ENCODE measurements at regions not wholly inside any gene's neighbourhood (a gene's known extent, or its start where the extent isn't known, plus 50 kb on each side); places are given as distances from the start of the nearest gene placed in this dataset.

DNA sequence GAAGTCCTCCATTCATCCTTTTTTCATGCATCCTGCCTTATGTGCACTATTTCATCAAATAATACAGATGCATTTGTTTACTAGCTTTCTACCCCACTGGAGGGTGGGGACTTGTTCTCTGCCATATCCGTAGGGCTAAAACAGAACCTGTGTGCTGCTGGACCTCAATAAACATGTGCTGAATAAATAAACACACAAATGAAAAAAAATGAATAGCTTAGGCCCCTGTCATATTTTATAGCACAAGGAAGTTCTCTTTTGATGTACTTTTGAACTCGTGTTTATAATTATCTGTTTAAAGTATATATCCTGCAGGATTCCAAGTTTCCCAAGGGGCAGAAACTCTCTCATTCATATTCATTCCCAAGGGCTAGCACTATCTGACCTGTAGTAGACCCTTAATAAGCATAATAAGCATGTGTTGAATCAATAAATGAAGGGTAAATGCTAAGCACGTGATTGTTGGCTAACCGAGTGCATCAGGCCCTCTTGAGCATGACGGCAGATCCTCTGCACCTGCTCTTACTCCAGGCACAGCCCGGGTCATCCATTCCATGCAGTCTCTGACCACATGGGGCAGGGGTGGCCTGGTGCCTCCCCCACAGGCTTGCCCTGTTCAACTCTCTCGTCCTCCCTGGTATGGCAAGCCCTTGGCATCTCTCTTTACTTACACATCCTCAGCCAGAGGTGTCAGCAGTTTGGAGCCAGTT lies 474.1 kb upstream of the ZMIZ1 start:
- Histone ChIP-seq H3K9me3 (ENCODE audit: low read length) (no peaks in the 10 kb centered on the region), H2AFZ (ENCODE audit: low read length) (no peak overlapping the region), H3K4me2 (ENCODE audit: low read length) (no peak overlapping the region), H3K79me2 (ENCODE audit: insufficient read depth, low read depth, low read length) (no peaks in the 10 kb centered on the region), H4K20me1 (ENCODE audit: insufficient read depth, low read length) (no peaks in the 10 kb centered on the region), H3K4me3 (ENCODE audit: low read depth, low read length, poor library complexity, severe bottlenecking) (no peak overlapping the region), H3K4me1 (ENCODE audit: insufficient read depth, low read length, poor library complexity, severe bottlenecking) (no peaks in the 10 kb centered on the region), H3K9me2 (ENCODE audit: insufficient read depth, low read length) (no peaks in the 10 kb centered on the region), H3K27ac (ENCODE audit: low read depth, low read length, poor library complexity, severe bottlenecking) (no peak overlapping the region), H3K36me3 (ENCODE audit: insufficient read depth, low read length) (no peaks in the 10 kb centered on the region)
- intact Hi-C loops (cut with micrococcal nuclease; ENCODE audit: unreplicated experiment): no loop called here
- POLR2A ChIA-PET: interaction anchor here (0.8 kb wide), 1 partner anchor 11 kb away, joined by 3 read pairs; no protein-coding TSS in a partner anchor
- BruUV-seq (replicated peaks): no TSS peak
- DNase-seq (ENCODE audit: low spot score): peak; percentile 14
- CTCF ChIA-PET (ENCODE audit: unreplicated experiment): no interaction called here
- no peak for TF ChIP-seq EZH2phosphoT487 (IDR thresholded peaks at IDR 0.05; ENCODE audit: borderline replicate concordance, low read depth, low read length)
- TF ChIP-seq CTCF (conservative IDR thresholded peaks at IDR 0.05; ENCODE audit: low read length): no peak

DNA sequence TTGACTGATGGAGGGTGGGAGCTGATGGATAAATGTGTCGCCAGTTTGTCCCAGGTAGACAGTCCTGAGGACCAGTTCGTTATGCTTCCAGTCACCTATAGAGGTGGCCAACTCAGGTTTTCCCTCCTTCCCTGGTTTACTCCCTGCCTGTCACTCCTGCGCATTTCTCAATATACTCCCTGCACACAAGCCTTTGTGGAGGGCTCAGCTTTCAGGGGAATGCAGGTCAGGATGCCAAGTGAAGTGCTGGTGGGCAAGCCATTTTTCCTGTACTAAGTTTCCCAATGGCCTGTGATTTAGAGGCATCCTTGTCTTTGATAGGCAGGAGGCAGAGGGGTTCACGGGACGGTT lies 473.5 kb upstream of the ZMIZ1 start:
- intact Hi-C loops (cut with micrococcal nuclease; ENCODE audit: unreplicated experiment): no loop called here
- Histone ChIP-seq H4K20me1 (ENCODE audit: insufficient read depth, low read length) (no peaks in the 10 kb centered on the region), H3K79me2 (ENCODE audit: insufficient read depth, low read depth, low read length) (no peaks in the 10 kb centered on the region), H2AFZ (ENCODE audit: low read length) (no peak overlapping the region), H3K4me3 (ENCODE audit: low read depth, low read length, poor library complexity, severe bottlenecking) (no peak overlapping the region), H3K36me3 (ENCODE audit: insufficient read depth, low read length) (no peaks in the 10 kb centered on the region), H3K9me3 (ENCODE audit: low read length) (no peaks in the 10 kb centered on the region), H3K27ac (ENCODE audit: low read depth, low read length, poor library complexity, severe bottlenecking) (no peak overlapping the region), H3K9me2 (ENCODE audit: insufficient read depth, low read length) (no peaks in the 10 kb centered on the region), H3K4me1 (ENCODE audit: insufficient read depth, low read length, poor library complexity, severe bottlenecking) (no peaks in the 10 kb centered on the region), H3K4me2 (ENCODE audit: low read length) (no peak overlapping the region)
- ChIA-PET POLR2A (no interaction called here), CTCF (ENCODE audit: unreplicated experiment) (no interaction called here)
- BruUV-seq (replicated peaks): no TSS peak
- no peak for DNase-seq (ENCODE audit: low spot score)
- no peak for TF ChIP-seq EZH2phosphoT487 (IDR thresholded peaks at IDR 0.05; ENCODE audit: borderline replicate concordance, low read depth, low read length)

- Histone ChIP-seq H3K4me2 (ENCODE audit: low read length) (no peak overlapping the region), H4K20me1 (ENCODE audit: insufficient read depth, low read length) (no peaks in the 10 kb centered on the region), H3K9me3 (ENCODE audit: low read length) (no peaks in the 10 kb centered on the region), H3K4me3 (ENCODE audit: low read depth, low read length, poor library complexity, severe bottlenecking) (no peak overlapping the region), H3K36me3 (ENCODE audit: insufficient read depth, low read length) (no peaks in the 10 kb centered on the region), H2AFZ (ENCODE audit: low read length) (no peak overlapping the region), H3K79me2 (ENCODE audit: insufficient read depth, low read depth, low read length) (no peaks in the 10 kb centered on the region), H3K4me1 (ENCODE audit: insufficient read depth, low read length, poor library complexity, severe bottlenecking) (no peaks in the 10 kb centered on the region), H3K27ac (ENCODE audit: low read depth, low read length, poor library complexity, severe bottlenecking) (no peak overlapping the region), H3K9me2 (ENCODE audit: insufficient read depth, low read length) (no peaks in the 10 kb centered on the region)
- POLR2A ChIA-PET: interaction anchor here (0.7 kb wide), 1 partner anchor 293 kb away, joined by 3 read pairs; no protein-coding TSS in a partner anchor
- intact Hi-C loops (cut with micrococcal nuclease; ENCODE audit: unreplicated experiment): no loop called here
- no TSS peak for BruUV-seq (replicated peaks)
- no peak for TF ChIP-seq CTCF (conservative IDR thresholded peaks at IDR 0.05; ENCODE audit: low read length)
- no peak for TF ChIP-seq EZH2phosphoT487 (IDR thresholded peaks at IDR 0.05; ENCODE audit: borderline replicate concordance, low read depth, low read length)
- DNase-seq (ENCODE audit: low spot score): no peak
- CTCF ChIA-PET (ENCODE audit: unreplicated experiment): no interaction called here
Measured at GRCh38 chr10:78596556-78596955, 472.2 kb upstream of the ZMIZ1 start.

All from OCI-LY7 (cell line).